Mucosa of descending colon (tissue), 3 donors: ENCODE measurements at regions not wholly inside any gene's neighbourhood (a gene's known extent, or its start where the extent isn't known, plus 50 kb on each side); places are given as distances from the start of the nearest gene placed in this dataset.
A peak's percentile ranks its signal among the peaks of the same experiment; 100 is the strongest.

ENCODE experiments used
- ATAC-seq: fragments of 200-7000 bp; cut with Tn5 transposase; one replicate; pipeline ENCODE4 v1.9.1; 2020; ENCODE audit warnings: mild to moderate bottlenecking, moderate library complexity
- DNase-seq, 3 donors: peaks; one replicate each; pipeline ENCODE4 v3.0.0-alpha.2; 2020
- H3K36me3 ChIP-seq: fragments of 200-600 bp; one replicate; pipeline ENCODE4 v1.8.0; 2021; ENCODE audit warnings: low read depth, mild to moderate bottlenecking
- H3K4me1 ChIP-seq: fragments of 200-600 bp; one replicate; pipeline ENCODE4 v1.8.0; 2021; ENCODE audit warnings: low read depth, mild to moderate bottlenecking
- H3K4me3 ChIP-seq: fragments of 200-600 bp; one replicate; pipeline ENCODE4 v1.8.0; 2021; ENCODE audit warnings: mild to moderate bottlenecking
- H3K9me3 ChIP-seq: fragments of 200-600 bp; one replicate; pipeline ENCODE4 v1.8.0; 2021; ENCODE audit warnings: mild to moderate bottlenecking
- CTCF ChIP-seq: fragments of 200-600 bp; IDR thresholded peaks from one replicate; pipeline ENCODE4 v1.8.0; 2022; ENCODE audit warnings: antibody characterized with exemption, mild to moderate bottlenecking
- intact Hi-C, 2 donors: fragments of 100-400 bp; cut with DNase I in 1 of 2; cut with micrococcal nuclease in 1 of 2; formaldehyde crosslinking; loops; one replicate each; pipeline versions ENCODE4 v1.11.0 to v1.11.1; 2022; cut with DNase I, micrococcal nuclease
- donor health status: DM: no; HTN: no; CAD: no; lungs with moderate emphysema.
- donor health status: DM: no; HTN: no; CAD: no.
- donor health status: DM: no; HTN: yes; CAD: no.

- Histone ChIP-seq H3K4me1 (peaks cover 2% of the 10 kb centered on the region), H3K4me3 (no peak overlapping the region), H3K9me3 (no peaks in the 10 kb centered on the region), H3K36me3 (no peaks in the 10 kb centered on the region)
- TF ChIP-seq CTCF: no peak
- intact Hi-C loops: no loop called here
- no peak for ATAC-seq
- DNase-seq: no peak
Measured at GRCh38 chr5:96148376-96148775, 186.7 kb upstream of the ELL2 start.

GRCh38 chr5:96147866-96148265 lies 186.2 kb upstream of the ELL2 start:
- no peak for TF ChIP-seq CTCF
- no peak for ATAC-seq

GRCh38 chr5:96146675-96147074 lies 185.0 kb upstream of the ELL2 start:
- ATAC-seq: peak; percentile 47
- H3K36me3 ChIP-seq: no peaks in the 10 kb centered on the region
- no peak for TF ChIP-seq CTCF
- H3K9me3 ChIP-seq: no peaks in the 10 kb centered on the region
- H3K4me3 ChIP-seq: no peak overlapping the region
- intact Hi-C loops: no loop called here
- peaks cover 16% of the 10 kb centered on the region for H3K4me1 ChIP-seq
- DNase-seq: peak in 1 of 3 donors; percentile 11

More at GRCh38 chr5:96147866-96148265, 186.2 kb upstream of the ELL2 start:
- Histone ChIP-seq H3K9me3 (no peaks in the 10 kb centered on the region), H3K4me1 (peaks cover 6% of the 10 kb centered on the region), H3K36me3 (no peaks in the 10 kb centered on the region), H3K4me3 (no peak overlapping the region)
- intact Hi-C loops: no loop called here
- no peak for DNase-seq

- no peak for TF ChIP-seq CTCF
- Histone ChIP-seq H3K9me3 (no peaks in the 10 kb centered on the region), H3K4me1 (peaks cover 18% of the 10 kb centered on the region), H3K4me3 (no peak overlapping the region), H3K36me3 (no peaks in the 10 kb centered on the region)
- intact Hi-C loops: no loop called here
- peak in 1 of 3 donors; percentile 27 for DNase-seq
- ATAC-seq: no peak
Measured at GRCh38 chr5:96144289-96144688, 182.6 kb upstream of the ELL2 start.

- DNase-seq: peak in 2 of 3 donors; percentile 9 to 30
Measured at GRCh38 chr5:96143450-96143849, 181.8 kb upstream of the ELL2 start.

More at GRCh38 chr5:96143450-96143849, 181.8 kb upstream of the ELL2 start:
- intact Hi-C loops: no loop called here
- H3K4me1 ChIP-seq: peaks cover 18% of the 10 kb centered on the region
- no peak for TF ChIP-seq CTCF
- H3K4me3 ChIP-seq: no peak overlapping the region
- peak; percentile 54 for ATAC-seq
- no peaks in the 10 kb centered on the region for H3K36me3 ChIP-seq
- no peaks in the 10 kb centered on the region for H3K9me3 ChIP-seq
